ENCODE measurements at regions not wholly inside any gene's neighbourhood (a gene's known extent, or its start where the extent isn't known, plus 50 kb on each side); places are given as distances from the start of the nearest gene placed in this dataset.

GRCh38 chr6:40743226-40743625, 156.1 kb upstream of the LRFN2 start:
- in situ Hi-C loops (cut with HindIII; ENCODE audit: low sequenced_read_pairs) = no loop called here
- DNase-seq (ENCODE audit: low read depth) = no peak
- H3K4me3 ChIP-seq (ENCODE audit: low read depth, low read length) = no peak overlapping the region
- TF ChIP-seq CTCF (IDR thresholded peaks at IDR 0.05; ENCODE audit: low read depth, low read length, missing control alignments) = no peak

- TF ChIP-seq CTCF (IDR thresholded peaks at IDR 0.05; ENCODE audit: low read depth, low read length, missing control alignments) = no peak
- no peak for DNase-seq (ENCODE audit: low read depth)
- in situ Hi-C loops (cut with HindIII; ENCODE audit: low sequenced_read_pairs) = no loop called here
- no peak overlapping the region for H3K4me3 ChIP-seq (ENCODE audit: low read depth, low read length)
Observed at GRCh38 chr6:40740518-40740917, 153.4 kb upstream of the LRFN2 start.

GRCh38 chr6:40738551-40739193, 151.5 kb upstream of the LRFN2 start:
- no peak for DNase-seq (ENCODE audit: low read depth)
- in situ Hi-C loops (cut with HindIII; ENCODE audit: low sequenced_read_pairs) = no loop called here
- no peak overlapping the region for H3K4me3 ChIP-seq (ENCODE audit: low read depth, low read length)
- TF ChIP-seq CTCF (IDR thresholded peaks at IDR 0.05; ENCODE audit: low read depth, low read length, missing control alignments) = no peak

GRCh38 chr6:40735521-40735920, 148.4 kb upstream of the LRFN2 start:
- no peak overlapping the region for H3K4me3 ChIP-seq (ENCODE audit: low read depth, low read length)
- no peak for TF ChIP-seq CTCF (IDR thresholded peaks at IDR 0.05; ENCODE audit: low read depth, low read length, missing control alignments)
- DNase-seq (ENCODE audit: low read depth) = no peak
- in situ Hi-C loops (cut with HindIII; ENCODE audit: low sequenced_read_pairs) = no loop called here

GRCh38 chr6:40735121-40735520, 148.0 kb upstream of the LRFN2 start:
- H3K4me3 ChIP-seq (ENCODE audit: low read depth, low read length) = no peak overlapping the region
- in situ Hi-C loops (cut with HindIII; ENCODE audit: low sequenced_read_pairs) = no loop called here
- no peak for TF ChIP-seq CTCF (IDR thresholded peaks at IDR 0.05; ENCODE audit: low read depth, low read length, missing control alignments)
- DNase-seq (ENCODE audit: low read depth) = no peak

GRCh38 chr6:40734607-40735006, 147.4 kb upstream of the LRFN2 start:
- no peak for TF ChIP-seq CTCF (IDR thresholded peaks at IDR 0.05; ENCODE audit: low read depth, low read length, missing control alignments)
- no peak for DNase-seq (ENCODE audit: low read depth)
- in situ Hi-C loops (cut with HindIII; ENCODE audit: low sequenced_read_pairs) = no loop called here
- no peak overlapping the region for H3K4me3 ChIP-seq (ENCODE audit: low read depth, low read length)

Data from astrocyte of the cerebellum (primary cell).